AG08395 (cell line): ENCODE measurements at regions not wholly inside any gene's neighbourhood (a gene's known extent, or its start where the extent isn't known, plus 50 kb on each side); places are given as distances from the start of the nearest gene placed in this dataset.
"Not testable (repeated sequence)": the region's sequence is repeated elsewhere in the genome, so short reads cannot be mapped to it uniquely, and the experiment has no call there.

ENCODE experiments used
- DNase-seq: peaks from one replicate; pipeline ENCODE4 v3.0.0; 2012; ENCODE audit warnings: mixed read lengths, low spot score

DNA sequence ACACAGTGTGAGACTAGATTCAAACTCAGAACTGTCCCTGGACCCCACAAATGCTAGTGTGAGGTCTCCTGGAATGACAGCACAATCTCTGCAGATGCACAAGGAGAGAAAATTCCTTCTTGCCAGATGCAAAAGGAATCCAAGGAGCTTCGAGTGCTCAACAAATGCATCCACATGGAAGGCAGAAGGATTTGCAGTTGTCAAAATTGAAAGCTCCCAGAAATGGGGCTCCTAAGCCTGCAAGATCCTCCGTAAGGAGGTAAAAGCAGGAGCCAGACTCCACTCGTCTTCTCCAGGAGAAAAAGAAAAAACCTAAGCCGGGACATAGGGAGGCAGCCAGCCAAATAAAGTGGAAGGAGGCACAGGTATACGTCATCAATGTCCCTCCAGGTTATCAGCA is 355.0 kb upstream of the KLHL29 start:
- DNase-seq = no peak

GRCh38 chr2:23034996-23035395 is 350.0 kb upstream of the KLHL29 start:
- DNase-seq = no peak

GRCh38 chr2:23036629-23037028 is 348.4 kb upstream of the KLHL29 start:
- no peak for DNase-seq

- no peak for DNase-seq
These were observed 347.4 kb upstream of the KLHL29 start for GRCh38 chr2:23037596-23037995.

DNA sequence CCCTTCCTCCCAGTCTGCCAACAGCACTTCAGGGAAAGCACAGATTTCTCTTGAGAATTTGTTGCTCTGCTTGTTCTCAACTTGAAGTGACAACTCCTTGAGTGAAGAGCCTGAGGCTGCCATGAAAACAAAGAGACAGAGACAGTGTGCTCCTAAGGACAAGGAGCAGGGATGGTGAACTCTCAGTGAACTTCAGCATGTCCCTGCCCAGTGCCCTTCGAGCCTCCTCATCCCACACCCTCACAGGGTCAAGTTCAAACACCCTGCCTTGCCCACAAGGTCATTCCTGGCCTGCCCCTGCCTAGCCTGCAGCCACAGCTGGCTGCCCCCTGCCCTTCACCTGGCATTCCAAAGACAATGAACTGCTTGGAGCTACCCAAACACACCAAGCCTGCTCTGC is 343.5 kb upstream of the KLHL29 start:
- DNase-seq = no peak

GRCh38 chr2:23042216-23042906 is 342.6 kb upstream of the KLHL29 start:
- no peak for DNase-seq

- DNase-seq = no peak
These were observed 334.6 kb upstream of the KLHL29 start for GRCh38 chr2:23050388-23050787.

DNA sequence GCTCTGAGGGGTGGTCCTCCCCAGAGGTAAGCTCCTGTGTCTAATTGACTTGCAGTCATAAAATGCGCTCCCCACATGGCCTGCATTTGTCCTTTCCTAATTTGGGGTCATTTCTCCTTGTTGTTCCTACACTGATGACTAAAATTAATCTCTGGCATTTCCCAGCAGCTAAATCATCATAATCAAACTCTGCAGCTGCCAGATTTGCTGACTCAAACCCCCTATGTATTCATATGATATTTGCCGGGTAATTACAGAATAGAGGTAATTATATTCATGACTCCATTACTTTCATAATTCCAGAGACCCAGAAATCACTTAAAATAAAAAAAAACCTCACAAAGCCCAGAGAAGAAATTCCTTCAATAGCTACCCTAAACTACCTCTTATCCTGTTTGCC is 331.4 kb upstream of the KLHL29 start:
- DNase-seq = no peak

DNA sequence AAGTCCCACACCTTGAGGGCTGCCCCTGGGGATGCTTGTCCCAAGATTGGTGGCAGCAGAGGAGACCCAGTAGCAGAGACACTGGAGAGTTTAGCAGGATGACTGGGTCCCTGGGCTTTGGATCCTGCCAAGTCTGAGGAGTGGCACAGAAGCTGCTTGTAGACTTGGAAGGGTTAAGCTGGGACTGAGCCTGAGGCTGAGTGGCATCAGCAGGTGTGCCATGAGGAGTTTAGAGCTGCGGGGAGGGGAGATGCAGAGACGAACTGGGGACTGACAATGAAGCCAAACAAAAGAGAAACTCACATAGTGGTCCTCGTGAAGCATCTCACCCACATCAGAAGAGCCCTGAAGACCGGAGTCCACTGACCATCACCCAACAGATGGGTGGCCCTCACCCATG is 329.7 kb upstream of the KLHL29 start:
- DNase-seq = no peak

- not testable (repeated sequence) for DNase-seq
These were observed 328.1 kb upstream of the KLHL29 start for GRCh38 chr2:23056846-23057245.

DNA sequence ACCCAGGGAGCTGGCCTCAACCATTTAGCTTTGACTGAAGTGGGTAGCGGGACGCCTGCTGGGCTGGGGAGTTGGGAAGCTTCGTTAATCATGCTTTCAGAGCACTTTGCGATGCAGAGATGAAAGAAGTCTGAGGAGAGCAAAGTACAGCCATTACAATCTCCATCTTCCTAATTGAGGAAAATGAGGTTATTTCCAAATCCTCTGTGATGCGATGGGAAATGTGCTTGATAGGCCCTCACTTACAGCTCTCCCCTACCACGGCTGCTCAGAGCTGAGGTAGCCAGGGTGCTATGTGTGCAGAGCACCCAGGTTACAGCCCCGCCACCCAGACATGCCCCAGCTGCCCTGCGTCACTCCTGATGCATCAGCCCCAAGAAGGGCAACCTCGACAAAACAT is 326.5 kb upstream of the KLHL29 start:
- DNase-seq = no peak

DNA sequence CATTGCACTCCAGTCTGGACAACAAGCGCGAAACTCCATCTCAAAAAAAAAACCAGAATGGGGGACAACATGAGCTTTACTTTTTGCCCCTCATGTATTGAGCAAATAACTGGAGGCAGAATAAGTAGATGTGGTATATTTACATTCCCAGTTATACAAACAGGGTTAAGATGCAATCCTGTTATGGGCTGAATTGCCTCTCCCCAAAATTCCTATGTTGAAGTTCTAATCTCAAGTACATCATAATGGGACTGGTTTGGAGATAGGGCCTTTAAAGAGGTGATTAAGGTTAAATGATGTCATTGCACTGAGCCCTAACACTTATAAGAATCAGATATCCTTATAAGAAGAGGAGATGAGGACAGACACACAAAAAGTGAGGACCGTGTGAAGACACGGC is 319.8 kb upstream of the KLHL29 start:
- no peak for DNase-seq

GRCh38 chr2:23065936-23066335 is 319.0 kb upstream of the KLHL29 start:
- no peak for DNase-seq

DNA sequence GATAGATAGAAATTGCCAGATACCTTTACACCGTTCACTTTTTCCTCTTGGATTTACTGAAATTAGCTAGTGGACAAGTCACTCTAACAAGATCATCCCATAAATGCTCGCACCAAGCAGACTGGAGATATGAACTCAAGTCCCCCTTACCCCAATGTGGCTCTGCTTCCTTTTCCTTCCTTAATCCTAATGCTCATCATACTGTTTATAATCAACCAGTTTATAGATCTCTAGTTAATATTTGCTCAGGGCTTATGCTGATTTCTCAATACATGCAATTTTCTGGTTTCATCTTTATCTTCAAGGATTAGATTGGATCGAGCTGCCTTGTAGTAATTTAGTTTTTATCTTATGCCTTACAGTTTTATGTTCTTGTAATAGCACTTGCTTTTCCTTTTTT is 318.3 kb upstream of the KLHL29 start:
- no peak for DNase-seq

GRCh38 chr2:23069156-23069555 is 315.8 kb upstream of the KLHL29 start:
- DNase-seq = no peak

DNA sequence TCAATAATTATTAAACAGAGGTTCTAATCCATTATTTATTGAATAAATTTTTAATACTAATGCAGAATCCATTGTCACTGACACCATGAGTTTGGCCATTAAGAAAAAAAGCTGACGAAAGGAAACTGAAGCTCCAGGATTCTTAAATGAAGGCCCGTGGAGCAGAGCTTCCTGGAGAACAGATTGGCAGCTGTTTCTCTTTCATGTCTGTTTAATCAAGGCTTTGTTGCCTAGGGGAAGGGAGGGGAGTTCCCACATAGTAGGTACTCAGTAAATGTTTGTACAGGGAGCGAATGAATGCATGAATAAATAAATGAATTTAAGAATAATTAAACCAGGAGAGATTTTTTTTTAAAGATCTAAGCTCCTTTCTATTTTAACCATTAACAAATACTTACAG is 315.1 kb upstream of the KLHL29 start:
- DNase-seq = no peak

GRCh38 chr2:23073056-23073455 is 311.9 kb upstream of the KLHL29 start:
- DNase-seq = no peak

- no peak for DNase-seq
These were observed 311.3 kb upstream of the KLHL29 start for GRCh38 chr2:23073671-23074070.

DNA sequence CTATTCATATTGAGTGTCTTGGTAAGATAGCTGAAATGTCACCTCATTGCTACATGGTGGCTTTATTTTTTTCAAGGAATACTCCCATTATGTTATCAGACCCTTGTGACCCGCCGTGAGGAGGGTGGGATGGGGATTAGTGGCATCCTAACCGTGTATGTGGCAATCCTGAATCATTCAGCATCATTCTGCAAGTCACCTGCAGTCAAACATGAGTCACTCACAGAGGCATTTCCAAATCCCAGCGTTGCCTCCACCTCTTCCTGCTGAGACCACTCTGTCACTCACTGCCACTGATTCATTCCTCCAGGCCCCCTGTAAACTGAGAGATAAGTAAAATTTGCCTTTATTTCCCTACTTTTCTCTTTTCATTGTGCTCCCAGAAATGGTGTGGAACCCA is 307.4 kb upstream of the KLHL29 start:
- DNase-seq = no peak

GRCh38 chr2:23078784-23079434 is 306.1 kb upstream of the KLHL29 start:
- no peak for DNase-seq

DNA sequence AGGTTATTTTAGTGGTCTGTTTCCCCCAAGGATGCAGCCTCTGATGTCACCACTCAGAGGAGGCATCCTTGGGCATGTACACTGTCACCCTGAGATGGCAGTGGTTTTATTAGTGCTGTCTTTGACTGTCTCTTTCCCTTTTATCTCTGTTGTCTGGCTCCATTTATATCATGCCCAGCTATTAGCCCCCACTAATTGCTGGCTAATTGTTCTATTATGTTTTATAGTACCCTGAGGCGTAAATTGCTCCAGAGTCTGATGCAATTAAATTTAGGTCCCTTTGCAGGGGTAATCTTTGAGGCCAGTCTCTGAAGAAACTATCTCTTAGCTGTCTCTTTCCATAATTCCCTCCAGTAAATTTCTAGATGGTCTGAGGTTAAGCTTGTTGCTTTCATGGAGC is 301.0 kb upstream of the KLHL29 start:
- DNase-seq = no peak

DNA sequence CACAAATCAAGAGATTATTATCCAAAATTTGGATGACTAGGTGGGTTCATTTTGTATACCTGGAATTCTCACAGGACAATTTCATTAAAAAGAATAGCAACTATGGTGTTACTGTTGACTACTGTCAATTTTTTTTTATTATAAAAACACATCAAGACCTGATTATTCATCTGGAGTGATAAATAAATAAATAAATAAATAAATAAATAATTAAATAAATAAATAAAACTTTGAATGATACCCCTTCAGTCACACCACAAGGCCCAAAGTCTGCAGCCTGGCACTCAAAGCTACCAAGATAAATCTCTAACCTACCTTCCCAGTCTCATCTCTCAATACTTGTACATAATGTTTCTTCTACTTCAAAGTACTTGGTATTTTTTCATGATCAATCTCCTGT is 294.0 kb upstream of the KLHL29 start:
- DNase-seq = no peak

- no peak for DNase-seq
These were observed 293.1 kb upstream of the KLHL29 start for GRCh38 chr2:23091900-23092299.

- DNase-seq = no peak
These were observed 292.1 kb upstream of the KLHL29 start for GRCh38 chr2:23092831-23093230.
